Endothelial cell of umbilical vein (primary cell): ENCODE measurements at regions not wholly inside any gene's neighbourhood (a gene's known extent, or its start where the extent isn't known, plus 50 kb on each side); places are given as distances from the start of the nearest gene placed in this dataset.

ENCODE experiments used
- BruUV-seq: library from RNA; stranded (reverse); fragments of 400-500 nt; replicated peaks from 2 replicates; lab custom pipeline; 2021; lab: Mats Ljungman, UMichigan
- CTCF ChIA-PET: fragments of 300-600, 350-600 bp; sonication (Branson Sonifier 250); formaldehyde crosslinking; loops from one replicate; lab custom pipeline; 2021; ENCODE audit warnings: antibody characterized with exemption, inconsistent platforms; lab: Charles Lee
- POLR2A ChIA-PET: fragments of 300-600, 350-600 bp; sonication (Branson Sonifier 250); formaldehyde crosslinking; loops from one replicate; lab custom pipeline; 2021; ENCODE audit warnings: antibody characterized with exemption, inconsistent platforms; lab: Charles Lee
- DNase-seq: peaks from one replicate; pipeline ENCODE4 v3.0.0-alpha.2; 2011; ENCODE audit warnings: low read depth, low spot score
- FAIRE-seq: peaks from 2 replicates; lab custom pipeline; 2011; peaks lifted over from hg19 to GRCh38; lab: Jason Lieb, UNC
- H2AFZ ChIP-seq: 2 replicates; pipeline ENCODE4 v1.6.0; 2012; ENCODE audit warnings: low read depth, low read length, control low read depth, inconsistent platforms
- H3K27ac ChIP-seq: 2 replicates; pipeline ENCODE4 v1.5.1; 2011; ENCODE audit warnings: low read depth, mild to moderate bottlenecking, control low read depth, low read length, moderate library complexity; ENCODE audit not compliant: insufficient read depth
- H3K27me3 ChIP-seq, 2 experiments: 2 replicates each; pipeline versions ENCODE4 v1.6.0 to v1.6.1; 2011; ENCODE audit warnings: low read length in 2 of 2, mixed read lengths in 1 of 2; ENCODE audit not compliant: control insufficient read depth in 2 of 2, insufficient read depth in 2 of 2
- H3K36me3 ChIP-seq, 2 experiments: 2 replicates in 1 of 2; 3 replicates in 1 of 2; pipeline ENCODE4 v1.5.1; 2011; ENCODE audit warnings: low read length in 2 of 2, mild to moderate bottlenecking in 1 of 2, moderate library complexity in 1 of 2; ENCODE audit not compliant: control insufficient read depth in 2 of 2, insufficient read depth in 2 of 2; ENCODE audit errors: extremely low read depth in 1 of 2
- H3K4me1 ChIP-seq: 3 replicates; pipeline ENCODE4 v1.5.1; 2011; ENCODE audit warnings: mild to moderate bottlenecking, low read length; ENCODE audit not compliant: control insufficient read depth, insufficient read depth; ENCODE audit errors: extremely low read depth
- H3K4me2 ChIP-seq: 2 replicates; pipeline ENCODE4 v1.6.1; 2011; ENCODE audit warnings: low read length, control low read depth, mixed read lengths; ENCODE audit not compliant: insufficient read depth
- H3K4me3 ChIP-seq, 3 experiments: fragments of 200-600 bp in 1 of 3; sonication (generic), shearing (Covaris generic) in 1 of 3; replicated peaks in 1 of 3; 2 replicates each; pipeline ENCODE4 v1.5.1; 2011 to 2016; ENCODE audit warnings: control low read depth in 3 of 3, low read length in 3 of 3, mild to moderate bottlenecking in 2 of 3, inconsistent platforms in 1 of 3, low read depth in 1 of 3, moderate library complexity in 1 of 3; ENCODE audit not compliant: insufficient read depth in 1 of 3
- H3K79me2 ChIP-seq: 2 replicates; pipeline ENCODE4 v1.6.0; 2012; ENCODE audit warnings: low read length, inconsistent platforms; ENCODE audit not compliant: control insufficient read depth, insufficient read depth
- H3K9ac ChIP-seq: replicated peaks from 2 replicates; pipeline ENCODE3; 2011; ENCODE audit warnings: low read length, control low read depth; ENCODE audit not compliant: insufficient read depth; ENCODE audit errors: extremely low read depth
- H3K9me1 ChIP-seq: replicated peaks from 3 replicates; pipeline ENCODE4 v1.6.0; 2011; ENCODE audit warnings: mild to moderate bottlenecking, low read length; ENCODE audit not compliant: control insufficient read depth, insufficient read depth; ENCODE audit errors: extremely low read depth
- H3K9me3 ChIP-seq: replicated peaks from 2 replicates; pipeline ENCODE4 v1.5.1; 2012; ENCODE audit warnings: low read length, inconsistent platforms; ENCODE audit not compliant: control insufficient read depth, insufficient read depth
- H4K20me1 ChIP-seq: replicated peaks from 2 replicates; pipeline ENCODE3; 2011; ENCODE audit warnings: mild to moderate bottlenecking, low read length; ENCODE audit not compliant: control insufficient read depth, insufficient read depth; ENCODE audit errors: extremely low read depth
- CTCF ChIP-seq, 2 donors: IDR thresholded peaks; 1 replicate in 1 of 2; 2 replicates in 1 of 2; pipeline ENCODE4 v1.5.1; 2011; ENCODE audit warnings: low read length in 2 of 2, mild to moderate bottlenecking in 2 of 2, moderate library complexity in 2 of 2, control low read depth in 1 of 2, inconsistent platforms in 1 of 2, low read depth in 1 of 2; ENCODE audit not compliant: insufficient read depth in 1 of 2; ENCODE audit errors: extremely low read depth in 1 of 2
- EZH2 ChIP-seq: IDR thresholded peaks from 2 replicates; pipeline ENCODE4 v1.6.1; 2012; ENCODE audit warnings: borderline replicate concordance, low read depth, mild to moderate bottlenecking, moderate library complexity, low read length, inconsistent platforms; ENCODE audit not compliant: severe bottlenecking
- FOS ChIP-seq: IDR thresholded peaks from 2 replicates; pipeline ENCODE4 v1.6.1; 2011; ENCODE audit warnings: mild to moderate bottlenecking, low read length, moderate library complexity, borderline replicate concordance; ENCODE audit not compliant: insufficient read depth
- GATA2 ChIP-seq: IDR thresholded peaks from 2 replicates; pipeline ENCODE4 v1.7.0; 2011; ENCODE audit warnings: low read depth, mild to moderate bottlenecking, moderate library complexity, mixed read lengths, low read length; ENCODE audit not compliant: insufficient read length, insufficient read depth
- JUN ChIP-seq: IDR thresholded peaks from 2 replicates; pipeline ENCODE4 v1.6.1; 2011; ENCODE audit warnings: borderline replicate concordance, low read depth; ENCODE audit not compliant: insufficient read length, insufficient read depth
- MAX ChIP-seq: IDR thresholded peaks from 2 replicates; pipeline ENCODE4 v1.6.1; 2011; ENCODE audit not compliant: insufficient read depth, insufficient read length
- MYC ChIP-seq: IDR thresholded peaks from one replicate; pipeline ENCODE4 v1.6.1; 2011; ENCODE audit warnings: mild to moderate bottlenecking, low read depth, low read length
- POLR2A ChIP-seq: IDR thresholded peaks from 2 replicates; pipeline ENCODE4 v1.6.1; 2012; ENCODE audit warnings: low read depth, mild to moderate bottlenecking, control low read depth, low read length
- POLR2AphosphoS5 ChIP-seq: IDR thresholded peaks from 2 replicates; pipeline ENCODE4 v1.6.1; 2012; ENCODE audit warnings: low read depth, mild to moderate bottlenecking, control low read depth, low read length, moderate library complexity; ENCODE audit not compliant: insufficient read depth
- dilution Hi-C: fragments of 300-500 bp; cut with MboI; formaldehyde crosslinking; loops from one replicate; pipeline ENCODE4 v1.15.0; 2019; ENCODE audit warnings: low sequenced_read_pairs; ENCODE audit not compliant: extremely low pct_ligation_motif_present
- intact Hi-C: fragments of 100-400 bp; cut with micrococcal nuclease; formaldehyde crosslinking; loops from one replicate; pipeline ENCODE4 v1.10.0; 2022

DNA sequence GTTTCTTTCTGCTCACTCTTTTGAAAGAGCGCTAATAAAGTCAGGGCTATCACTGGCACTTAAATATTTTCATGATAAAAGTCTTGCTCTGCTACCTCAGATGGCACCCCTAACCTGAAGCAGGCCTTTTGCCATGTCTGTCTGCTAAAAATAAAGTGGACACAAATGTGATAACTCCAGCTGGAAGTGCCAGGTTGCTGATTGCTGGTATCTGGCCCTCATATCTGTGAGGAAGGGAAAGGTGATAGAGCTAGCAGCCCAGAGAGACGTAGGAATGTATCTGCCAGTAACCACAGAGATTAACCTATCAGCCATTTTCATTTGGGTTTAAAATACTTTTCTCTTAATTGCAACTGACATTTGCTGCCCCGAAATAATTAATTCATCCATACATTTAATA is 127.9 kb downstream of the GRIN2B start:
- H3K9me3 ChIP-seq, result no peaks in the 10 kb centered on the region
- H3K4me2 ChIP-seq, result no peak overlapping the region
- no peaks in the 10 kb centered on the region for H3K9me1 ChIP-seq
- BruUV-seq, result no TSS peak
- TF ChIP-seq GATA2, result no peak
- no peak for TF ChIP-seq POLR2A
- no peak for TF ChIP-seq MAX
- TF ChIP-seq POLR2AphosphoS5, result no peak
- TF ChIP-seq JUN, result no peak
- no peak for TF ChIP-seq EZH2
- no peak for TF ChIP-seq CTCF (IDR thresholded peaks at IDR 0.05; ENCODE audit: extremely low read depth in 1 of 2, insufficient read depth in 1 of 2, low read depth in 1 of 2, low read length in 2 of 2)
- TF ChIP-seq MYC, result no peak
- no peak for TF ChIP-seq FOS
- intact Hi-C loops (no loop called here), dilution Hi-C loops (no loop called here)
- no peaks in the 10 kb centered on the region for H4K20me1 ChIP-seq
- no peak overlapping the region for H3K9ac ChIP-seq
- H3K4me1 ChIP-seq, result no peaks in the 10 kb centered on the region
- no peaks in the 10 kb centered on the region for H3K79me2 ChIP-seq
- ChIA-PET POLR2A (no interaction called here), CTCF (no interaction called here)
- no peak for DNase-seq
- H3K36me3 ChIP-seq, result no peaks in the 10 kb centered on the region
- no peak overlapping the region for H3K4me3 ChIP-seq
- H3K27me3 ChIP-seq, result no peaks in the 10 kb centered on the region
- no peak overlapping the region for H2AFZ ChIP-seq
- H3K27ac ChIP-seq, result no peak overlapping the region
- FAIRE-seq, result no peak
